HUDEP-2 (cell line): ENCODE measurements at regions not wholly inside any gene's neighbourhood (a gene's known extent, or its start where the extent isn't known, plus 50 kb on each side); places are given as distances from the start of the nearest gene placed in this dataset.
"Not testable (repeated sequence)": the region's sequence is repeated elsewhere in the genome, so short reads cannot be mapped to it uniquely, and the experiment has no call there.

Source experiments
- DNase-seq, 76 experiments: peaks; one replicate each; lab custom pipeline; 2025; ENCODE audit not compliant: unreplicated experiment in 76 of 76; lab: John Stamatoyannopoulos, UW

GRCh38 chr4:186813377-186814068 is 89.9 kb upstream of the FAT1 start:
- no peak for DNase-seq

GRCh38 chr4:186814535-186815070 is 90.9 kb upstream of the FAT1 start:
- DNase-seq, result no peak

- peak in 1 of 76 experiments; percentile 12 for DNase-seq
Measured at GRCh38 chr4:186819342-186820086, 95.9 kb upstream of the FAT1 start.

GRCh38 chr4:186820391-186820891 is 96.8 kb upstream of the FAT1 start:
- DNase-seq, result peak in 21 of 76 experiments; percentile 2 to 52 (median 22)

GRCh38 chr4:186823989-186824388 is 100.3 kb upstream of the FAT1 start:
- DNase-seq, result peak in 40 of 76 experiments; percentile 3 to 65 (median 28)

GRCh38 chr4:186825069-186825468 is 101.4 kb upstream of the FAT1 start:
- DNase-seq, result no peak

- no peak for DNase-seq
Measured at GRCh38 chr4:186826006-186826405, 102.3 kb upstream of the FAT1 start.

- DNase-seq, result no peak
Measured at GRCh38 chr4:186826846-186827533, 103.3 kb upstream of the FAT1 start.

- DNase-seq, result no peak
Measured at GRCh38 chr4:186827534-186827897, 103.9 kb upstream of the FAT1 start.

GRCh38 chr4:186829097-186829496 is 105.4 kb upstream of the FAT1 start:
- DNase-seq, result no peak

- DNase-seq, result peak in 2 of 76 experiments; percentile 12 to 24
Measured at GRCh38 chr4:186829740-186830449, 106.2 kb upstream of the FAT1 start.

GRCh38 chr4:186831574-186831973 is 107.9 kb upstream of the FAT1 start:
- no peak for DNase-seq

GRCh38 chr4:186832906-186833305 is 109.2 kb upstream of the FAT1 start:
- DNase-seq, result peak in 31 of 76 experiments; percentile 10 to 86 (median 47)

- DNase-seq, result not testable (repeated sequence)
Measured at GRCh38 chr4:186837463-186837862, 113.8 kb upstream of the FAT1 start.

GRCh38 chr4:186838295-186838694 is 114.6 kb upstream of the FAT1 start:
- no peak for DNase-seq

- no peak for DNase-seq
Measured at GRCh38 chr4:186839122-186840037, 115.7 kb upstream of the FAT1 start.

- no peak for DNase-seq
Measured at GRCh38 chr4:186840222-186840701, 116.6 kb upstream of the FAT1 start.

GRCh38 chr4:186840771-186841301 is 117.2 kb upstream of the FAT1 start:
- DNase-seq, result no peak
